GM21576 (cell line): ENCODE measurements at regions not wholly inside any gene's neighbourhood (a gene's known extent, or its start where the extent isn't known, plus 50 kb on each side); places are given as distances from the start of the nearest gene placed in this dataset.
"Not testable (repeated sequence)": the region's sequence is repeated elsewhere in the genome, so short reads cannot be mapped to it uniquely, and the experiment has no call there.

Experiments used
- ATAC-seq: cut with Tn5 transposase; IDR thresholded peaks from one replicate; pipeline ENCODE4 v1.9.1; 2021; ENCODE audit warnings: mild to moderate bottlenecking, moderate library complexity; ENCODE audit not compliant: unreplicated experiment

DNA sequence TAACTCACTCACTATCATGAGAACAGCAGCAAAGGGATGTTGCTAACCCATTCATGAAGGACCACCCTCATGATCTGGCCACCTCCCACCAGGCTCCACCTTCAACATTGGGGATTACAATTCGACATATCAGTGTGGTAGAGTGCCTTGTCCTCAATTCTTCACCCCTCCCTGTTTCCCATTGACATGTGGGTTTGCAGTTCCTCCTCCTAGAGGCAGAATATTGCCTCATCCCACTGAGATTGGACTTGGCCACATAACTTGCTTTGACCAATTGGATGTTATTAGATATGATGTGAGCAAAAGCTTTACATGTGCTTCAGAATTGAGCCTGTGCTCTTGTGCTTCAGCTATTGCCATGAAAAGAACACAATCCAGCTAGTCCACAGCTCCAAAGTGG, 217.0 kb upstream of the CXCR4 start:
- no peak for ATAC-seq

GRCh38 chr2:136332436-136333095, 214.6 kb upstream of the CXCR4 start:
- no peak for ATAC-seq

DNA sequence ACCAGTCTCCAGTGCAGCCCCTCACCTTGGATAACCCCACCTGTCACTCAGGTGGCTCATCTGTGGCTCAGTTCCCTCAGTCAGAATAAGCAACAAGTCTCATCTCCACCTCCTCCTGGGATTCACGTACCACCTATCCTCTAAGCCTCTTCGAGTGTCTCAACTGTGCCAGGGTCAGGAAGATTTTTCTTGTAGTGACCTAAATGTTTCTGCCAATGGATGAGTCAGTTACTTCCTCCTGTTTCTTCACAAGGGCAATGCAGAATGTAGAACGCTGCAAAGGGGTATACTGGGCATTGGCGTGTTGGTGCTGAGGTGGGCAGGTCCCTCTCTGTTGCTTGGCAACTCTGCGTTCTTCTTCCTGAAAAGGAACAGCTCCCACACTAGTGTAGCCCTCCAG, 213.3 kb upstream of the CXCR4 start:
- ATAC-seq = no peak

DNA sequence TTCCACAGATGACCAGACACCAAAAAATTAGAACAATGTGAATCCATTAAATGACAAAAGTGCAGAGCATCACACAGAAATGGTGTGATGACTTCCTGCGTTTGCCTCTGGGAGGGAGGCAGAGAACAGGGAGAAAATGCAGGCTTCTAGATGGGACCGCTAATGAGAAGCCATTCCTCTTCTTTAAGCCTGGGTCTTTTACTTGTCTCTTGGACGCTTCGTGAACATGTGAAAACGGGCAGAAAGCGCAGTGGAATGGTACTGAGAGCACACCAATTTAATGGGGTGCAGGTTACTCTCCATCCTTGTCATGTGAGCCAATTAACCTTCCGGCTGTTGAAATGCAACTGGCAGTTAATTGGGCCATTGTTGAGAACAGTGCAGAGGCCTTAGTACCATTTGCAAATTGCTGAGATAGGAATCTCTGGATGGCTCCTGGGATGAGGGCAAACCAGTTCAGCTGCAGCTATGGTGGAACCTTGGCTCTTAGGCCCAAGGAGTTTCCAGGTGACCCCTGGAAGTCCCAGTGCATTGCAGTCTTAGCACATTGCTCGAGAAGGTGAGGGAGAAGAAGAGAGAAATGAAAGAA, 210.4 kb upstream of the CXCR4 start:
- no peak for ATAC-seq

DNA sequence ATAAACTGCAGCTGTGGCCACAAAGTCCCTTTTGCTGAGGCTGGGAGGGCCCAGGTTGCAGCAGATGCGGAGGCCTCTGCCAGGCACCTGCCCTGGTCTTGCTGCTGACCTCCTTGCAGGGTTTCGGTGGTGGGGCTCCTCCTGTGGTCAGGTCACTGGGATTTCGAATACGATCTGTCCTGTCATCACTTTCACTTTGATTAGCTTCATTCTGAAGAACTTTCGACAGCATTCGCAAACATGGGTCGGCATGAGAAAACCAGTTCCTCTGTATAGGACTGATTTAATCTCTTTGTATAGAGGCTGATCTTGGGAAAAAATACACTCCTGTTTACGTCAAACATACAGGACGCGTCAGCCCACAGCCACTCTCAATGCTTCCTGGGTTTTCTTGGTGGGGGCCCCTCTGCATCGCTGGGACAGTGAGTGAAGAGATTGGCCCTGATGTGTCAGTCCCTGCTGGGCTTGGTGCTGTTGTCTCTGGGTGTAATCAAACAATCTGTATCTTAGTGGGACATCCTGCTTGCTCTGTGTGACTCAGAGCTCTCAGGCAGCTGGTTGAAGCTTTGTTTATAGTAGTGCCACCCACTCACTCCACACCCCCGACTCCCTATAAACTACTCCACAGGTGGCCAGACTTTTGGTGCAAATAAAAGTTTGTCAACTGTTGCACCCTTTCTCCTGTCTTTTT, 209.4 kb upstream of the CXCR4 start:
- ATAC-seq = peak; percentile 87

DNA sequence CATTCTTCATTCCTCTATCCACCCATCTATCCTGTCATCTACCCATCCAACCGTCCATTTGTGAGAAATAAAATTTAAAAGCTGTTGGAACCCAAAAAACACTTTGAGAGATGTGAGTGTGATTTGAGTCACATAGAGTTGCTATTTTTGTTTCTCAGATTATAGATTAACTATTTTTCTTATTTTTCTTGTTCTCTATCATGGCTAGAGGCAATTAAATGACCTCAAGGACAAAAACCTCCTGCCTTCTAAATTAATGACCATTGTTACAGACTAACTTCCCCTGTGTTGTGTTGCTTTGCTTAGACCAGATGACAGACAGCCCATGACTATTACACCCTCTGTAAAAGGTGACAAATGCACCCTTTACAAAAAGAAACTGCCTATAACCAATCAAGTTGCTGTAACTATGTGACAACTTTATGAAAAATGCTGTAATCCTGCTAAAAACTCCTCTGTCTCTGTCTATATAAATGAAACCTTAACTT, 207.9 kb upstream of the CXCR4 start:
- no peak for ATAC-seq

GRCh38 chr2:136324966-136325365, 207.0 kb upstream of the CXCR4 start:
- no peak for ATAC-seq

- no peak for ATAC-seq
Observed at GRCh38 chr2:136323935-136324334, 206.0 kb upstream of the CXCR4 start.

DNA sequence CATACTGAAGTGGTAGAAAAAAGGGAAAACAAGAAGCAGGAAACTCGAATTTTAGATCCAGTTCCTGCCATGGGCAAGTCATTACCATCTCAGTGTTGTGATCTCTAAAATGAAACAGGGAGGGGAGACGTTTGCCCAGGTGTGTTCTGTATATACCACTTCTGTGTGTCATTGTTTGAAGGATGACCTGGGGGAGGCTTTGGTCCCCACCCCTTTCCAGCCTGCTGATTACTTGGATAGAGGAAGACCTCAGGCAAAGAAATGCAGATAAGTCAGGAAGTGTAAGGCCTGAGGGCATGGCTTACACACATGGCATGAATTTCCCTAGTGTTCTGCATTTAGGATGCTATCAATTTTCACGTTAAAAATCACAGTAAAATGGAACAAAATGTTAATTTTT, 205.2 kb upstream of the CXCR4 start:
- no peak for ATAC-seq

GRCh38 chr2:136322428-136322827, 204.5 kb upstream of the CXCR4 start:
- no peak for ATAC-seq

- ATAC-seq = no peak
Observed at GRCh38 chr2:136319651-136320050, 201.7 kb upstream of the CXCR4 start.

DNA sequence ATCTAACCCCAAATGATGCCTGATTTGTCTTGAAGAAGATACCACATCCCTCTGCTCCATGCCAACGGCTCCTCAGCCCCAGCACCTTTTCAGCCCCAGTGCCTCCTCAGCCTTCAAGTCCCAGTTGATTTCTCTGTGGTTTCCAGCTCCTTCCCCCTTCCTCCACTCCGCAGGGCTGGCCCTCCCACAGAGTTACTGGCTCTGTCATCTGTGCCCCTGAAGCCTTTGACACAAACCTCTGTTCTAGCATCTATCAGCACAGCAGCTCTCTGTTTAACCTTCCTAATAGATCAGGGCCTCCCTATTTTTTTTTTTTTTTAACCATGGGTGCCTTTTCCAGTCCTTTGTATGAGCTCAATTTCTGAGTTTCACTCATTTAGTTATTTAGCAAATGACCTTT, 201.3 kb upstream of the CXCR4 start:
- ATAC-seq = no peak

DNA sequence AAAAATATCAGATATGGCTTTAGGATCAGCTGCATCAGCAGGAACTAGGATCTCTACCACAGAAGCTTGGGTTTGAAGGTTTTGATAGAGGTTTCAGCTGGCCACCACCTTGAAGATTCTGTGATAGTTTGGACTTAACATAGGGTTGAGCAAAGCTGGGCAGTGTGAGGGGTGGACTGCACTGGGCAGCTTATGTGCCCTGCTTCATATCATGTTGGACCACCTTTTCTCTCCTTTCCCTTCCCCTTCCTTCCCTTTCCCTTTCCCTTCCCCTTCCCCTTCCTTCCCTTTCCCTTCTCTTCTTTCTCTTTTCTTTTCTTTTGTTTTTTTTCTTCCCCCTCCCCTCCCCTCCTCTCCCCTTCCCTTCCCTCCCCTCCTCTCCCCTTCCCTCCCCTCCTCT, 196.3 kb upstream of the CXCR4 start:
- ATAC-seq = no peak

- not testable (repeated sequence) for ATAC-seq
Observed at GRCh38 chr2:136312568-136312967, 194.6 kb upstream of the CXCR4 start.

GRCh38 chr2:136310797-136311603, 193.1 kb upstream of the CXCR4 start:
- no peak for ATAC-seq

- no peak for ATAC-seq
Observed at GRCh38 chr2:136310005-136310495, 192.1 kb upstream of the CXCR4 start.

DNA sequence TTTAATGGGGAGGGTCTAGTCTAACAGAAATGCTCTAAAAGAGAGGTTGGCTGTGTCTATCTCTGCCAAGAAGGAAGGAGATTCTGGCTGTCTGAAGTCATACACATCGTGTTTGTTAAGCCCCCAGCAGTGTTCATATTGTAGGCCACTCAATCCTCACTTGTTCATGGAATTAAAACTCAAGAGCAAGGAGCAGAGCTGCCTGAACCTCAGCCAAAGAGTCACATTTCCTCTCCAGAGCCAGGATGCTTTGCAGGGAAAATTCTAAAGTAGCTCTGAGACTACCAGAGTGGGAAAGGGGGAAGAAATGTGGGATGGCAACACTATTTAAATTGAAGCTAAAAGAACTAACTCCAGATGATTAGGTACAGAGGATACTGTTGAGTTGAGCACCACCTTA, 190.7 kb upstream of the CXCR4 start:
- ATAC-seq = no peak

- no peak for ATAC-seq
Observed at GRCh38 chr2:136306836-136307235, 188.9 kb upstream of the CXCR4 start.

- ATAC-seq = peak; percentile 63
Observed at GRCh38 chr2:136305517-136306192, 187.7 kb upstream of the CXCR4 start.

GRCh38 chr2:136301006-136301405, 183.1 kb upstream of the CXCR4 start:
- no peak for ATAC-seq

DNA sequence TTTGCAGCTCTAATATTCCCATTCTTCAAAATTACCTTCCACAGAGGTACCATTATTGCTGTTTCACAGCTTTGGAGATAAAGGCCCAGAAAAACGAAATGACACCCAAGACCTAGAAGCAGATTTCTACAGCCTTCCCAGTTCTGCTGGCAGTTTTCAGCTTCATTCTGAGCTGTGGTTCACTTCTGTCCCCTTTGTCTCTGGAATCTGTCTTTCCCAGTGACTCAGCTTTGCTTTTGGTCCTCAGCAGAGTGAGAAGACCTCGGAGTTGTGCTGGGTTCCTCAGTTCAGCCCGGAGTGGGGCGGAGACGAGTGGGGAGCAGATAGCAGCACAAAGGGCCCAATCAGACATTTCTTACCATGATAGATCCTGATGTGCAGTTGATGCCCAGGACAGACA, 180.7 kb upstream of the CXCR4 start:
- no peak for ATAC-seq
